OCI-LY1 (cell line): ENCODE measurements at regions not wholly inside any gene's neighbourhood (a gene's known extent, or its start where the extent isn't known, plus 50 kb on each side); places are given as distances from the start of the nearest gene placed in this dataset.

Source experiments
- CTCF ChIP-seq: fragments of 200-600 bp; sonication (generic), shearing (Covaris generic); IDR thresholded peaks from 2 replicates; pipeline ENCODE4 v1.5.1; 2017; ENCODE audit warnings: mild to moderate bottlenecking, antibody characterized with exemption, low read length, moderate library complexity, mixed read lengths
- EZH2 ChIP-seq: fragments of 200-600 bp; sonication (generic), shearing (Covaris generic); IDR thresholded peaks from 2 replicates; pipeline ENCODE4 v1.8.0; 2017; ENCODE audit warnings: borderline replicate concordance, mixed run types, mild to moderate bottlenecking, antibody characterized with exemption, low read length, moderate library complexity, mixed read lengths

GRCh38 chr10:29841724-29842649 is 207.2 kb upstream of the SVIL start:
- no peak for TF ChIP-seq CTCF
- TF ChIP-seq EZH2 = no peak
